BLaER1 (cell line): ENCODE measurements at regions not wholly inside any gene's neighbourhood (a gene's known extent, or its start where the extent isn't known, plus 50 kb on each side); places are given as distances from the start of the nearest gene placed in this dataset.

Experiments
- H3K27ac ChIP-seq: shearing (Covaris generic); formaldehyde crosslinking; 2 replicates; pipeline ENCODE4 v1.8.1; 2022
- H3K27me3 ChIP-seq: shearing (Covaris generic); formaldehyde crosslinking; 2 replicates; pipeline ENCODE4 v1.8.1; 2022
- H3K36me3 ChIP-seq: shearing (Covaris generic); formaldehyde crosslinking; 2 replicates; pipeline ENCODE4 v1.8.1; 2022
- H3K4me1 ChIP-seq: shearing (Covaris generic); formaldehyde crosslinking; 2 replicates; pipeline ENCODE4 v1.8.1; 2022
- H3K4me2 ChIP-seq: shearing (Covaris generic); formaldehyde crosslinking; 2 replicates; pipeline ENCODE4 v1.8.1; 2022
- H3K4me3 ChIP-seq: shearing (Covaris generic); formaldehyde crosslinking; 2 replicates; pipeline ENCODE4 v1.8.1; 2022
- H3K9ac ChIP-seq: shearing (Covaris generic); formaldehyde crosslinking; 2 replicates; pipeline ENCODE4 v1.8.1; 2022
- H3K9me3 ChIP-seq: shearing (Covaris generic); formaldehyde crosslinking; 2 replicates; pipeline ENCODE4 v1.8.1; 2022
- H4K20me1 ChIP-seq: shearing (Covaris generic); formaldehyde crosslinking; 2 replicates; pipeline ENCODE4 v1.8.1; 2022
- Cebpa-rat ChIP-seq: shearing (Covaris generic); IDR thresholded peaks from 2 replicates; pipeline ENCODE4 v1.8.1; 2022

GRCh38 chr1:228809621-228810394 lies 74.5 kb downstream of the RHOU start:
- Histone ChIP-seq H3K4me3 (no peak overlapping the region), H3K9ac (no peak overlapping the region)
- no peak for TF ChIP-seq Cebpa-rat

GRCh38 chr1:228810395-228810758 lies 75.1 kb downstream of the RHOU start:
- no peak overlapping the region for H3K27ac ChIP-seq
- H4K20me1 ChIP-seq: no peaks in the 10 kb centered on the region
- H3K36me3 ChIP-seq: no peaks in the 10 kb centered on the region
- no peak for TF ChIP-seq Cebpa-rat
- peaks cover 14% of the 10 kb centered on the region for H3K4me1 ChIP-seq
- H3K27me3 ChIP-seq: no peaks in the 10 kb centered on the region
- H3K4me3 ChIP-seq: no peak overlapping the region
- no peak overlapping the region for H3K9ac ChIP-seq
- H3K4me2 ChIP-seq: no peak overlapping the region
- no peaks in the 10 kb centered on the region for H3K9me3 ChIP-seq

More at GRCh38 chr1:228809621-228810394, 74.5 kb downstream of the RHOU start:
- Histone ChIP-seq H3K9me3 (no peaks in the 10 kb centered on the region), H3K27ac (no peak overlapping the region), H3K4me1 (peaks cover 20% of the 10 kb centered on the region), H3K36me3 (no peaks in the 10 kb centered on the region), H4K20me1 (no peaks in the 10 kb centered on the region), H3K4me2 (no peak overlapping the region), H3K27me3 (no peaks in the 10 kb centered on the region)

GRCh38 chr1:228810878-228811711 lies 75.8 kb downstream of the RHOU start:
- no peak for TF ChIP-seq Cebpa-rat
- Histone ChIP-seq H3K4me1 (peaks cover 11% of the 10 kb centered on the region; the same call in 1 of the 2 replicates), H4K20me1 (no peaks in the 10 kb centered on the region), H3K27me3 (no peaks in the 10 kb centered on the region), H3K9ac (no peak overlapping the region), H3K4me2 (peak overlapping the region; percentile 46), H3K27ac (no peak overlapping the region), H3K4me3 (no peak overlapping the region), H3K9me3 (no peaks in the 10 kb centered on the region), H3K36me3 (no peaks in the 10 kb centered on the region)

- Histone ChIP-seq H3K9ac (no peak overlapping the region), H3K27me3 (no peaks in the 10 kb centered on the region), H3K9me3 (no peaks in the 10 kb centered on the region), H3K4me1 (peaks cover 11% of the 10 kb centered on the region; the same call in 1 of the 2 replicates), H3K4me2 (peak overlapping the region; percentile 46), H3K4me3 (no peak overlapping the region), H3K36me3 (no peaks in the 10 kb centered on the region), H4K20me1 (no peaks in the 10 kb centered on the region), H3K27ac (no peak overlapping the region)
- TF ChIP-seq Cebpa-rat: no peak
These were observed 76.5 kb downstream of the RHOU start for GRCh38 chr1:228811712-228812305.

GRCh38 chr1:228812961-228813360 lies 77.7 kb downstream of the RHOU start:
- no peak for TF ChIP-seq Cebpa-rat

GRCh38 chr1:228814176-228814575 lies 78.9 kb downstream of the RHOU start:
- Histone ChIP-seq H3K4me2 (no peak overlapping the region), H3K4me1 (peaks cover 18% of the 10 kb centered on the region), H3K36me3 (no peaks in the 10 kb centered on the region), H3K27ac (no peak overlapping the region), H3K9ac (no peak overlapping the region), H3K9me3 (0 out of 2 replicates have a peak, but pooled peaks cover 7% of the 10 kb centered on the region), H3K27me3 (no peaks in the 10 kb centered on the region), H3K4me3 (no peak overlapping the region), H4K20me1 (no peaks in the 10 kb centered on the region)
- TF ChIP-seq Cebpa-rat: no peak

More at GRCh38 chr1:228812961-228813360, 77.7 kb downstream of the RHOU start:
- Histone ChIP-seq H3K9me3 (no peaks in the 10 kb centered on the region), H3K4me3 (no peak overlapping the region), H3K4me1 (peaks cover 12% of the 10 kb centered on the region; the same call in 1 of the 2 replicates), H3K27ac (no peak overlapping the region), H3K27me3 (no peaks in the 10 kb centered on the region), H3K4me2 (no peak overlapping the region), H3K9ac (no peak overlapping the region), H3K36me3 (no peaks in the 10 kb centered on the region), H4K20me1 (no peaks in the 10 kb centered on the region)

GRCh38 chr1:228818296-228818695 lies 83.0 kb downstream of the RHOU start:
- no peak for TF ChIP-seq Cebpa-rat
- Histone ChIP-seq H3K4me1 (peaks cover 7% of the 10 kb centered on the region), H3K27me3 (no peaks in the 10 kb centered on the region)

GRCh38 chr1:228818928-228819630 lies 83.8 kb downstream of the RHOU start:
- Histone ChIP-seq H4K20me1 (no peaks in the 10 kb centered on the region), H3K9me3 (0 out of 2 replicates have a peak, but pooled peaks cover 7% of the 10 kb centered on the region), H3K36me3 (no peaks in the 10 kb centered on the region), H3K27me3 (no peaks in the 10 kb centered on the region), H3K27ac (no peak overlapping the region), H3K4me3 (no peak overlapping the region), H3K9ac (no peak overlapping the region), H3K4me1 (peaks cover 7% of the 10 kb centered on the region), H3K4me2 (no peak overlapping the region)
- TF ChIP-seq Cebpa-rat: no peak

More at GRCh38 chr1:228818296-228818695, 83.0 kb downstream of the RHOU start:
- no peak overlapping the region for H3K4me3 ChIP-seq
- no peaks in the 10 kb centered on the region for H4K20me1 ChIP-seq
- H3K9me3 ChIP-seq: 0 out of 2 replicates have a peak, but pooled peaks cover 7% of the 10 kb centered on the region
- peak overlapping the region; percentile 13; the same call in 1 of the 2 replicates for H3K4me2 ChIP-seq
- no peak overlapping the region for H3K9ac ChIP-seq
- H3K27ac ChIP-seq: no peak overlapping the region
- no peaks in the 10 kb centered on the region for H3K36me3 ChIP-seq

GRCh38 chr1:228821252-228821651 lies 86.0 kb downstream of the RHOU start:
- no peak overlapping the region for H3K9ac ChIP-seq
- H3K4me3 ChIP-seq: no peak overlapping the region
- no peak overlapping the region for H3K4me2 ChIP-seq
- no peak overlapping the region for H3K27ac ChIP-seq
- H4K20me1 ChIP-seq: no peaks in the 10 kb centered on the region
- no peak for TF ChIP-seq Cebpa-rat
- no peaks in the 10 kb centered on the region for H3K27me3 ChIP-seq
- 0 out of 2 replicates have a peak, but pooled peaks cover 7% of the 10 kb centered on the region for H3K9me3 ChIP-seq
- H3K36me3 ChIP-seq: no peaks in the 10 kb centered on the region
- peaks cover 13% of the 10 kb centered on the region for H3K4me1 ChIP-seq
